B cell (primary cell): ENCODE measurements at regions not wholly inside any gene's neighbourhood (a gene's known extent, or its start where the extent isn't known, plus 50 kb on each side); places are given as distances from the start of the nearest gene placed in this dataset.

Experiments
- ATAC-seq: fragments of 200-7000 bp; cut with Tn5 transposase; one replicate; pipeline ENCODE4 v1.10.0; 2021; ENCODE audit warnings: low read depth, mild to moderate bottlenecking, moderate number of reproducible peaks, moderate library complexity
- CTCF ChIA-PET: fragments of 350-600 bp; sonication (Branson Sonifier 250); formaldehyde crosslinking; loops from one replicate; lab custom pipeline; 2021; ENCODE audit warnings: antibody characterized with exemption, inconsistent platforms; lab: Charles Lee
- POLR2A ChIA-PET: fragments of 350-600 bp; sonication (Branson Sonifier 250); formaldehyde crosslinking; loops from one replicate; lab custom pipeline; 2021; ENCODE audit warnings: antibody characterized with exemption; lab: Charles Lee
- DNase-seq: peaks from one replicate; pipeline ENCODE4 v3.0.0; 2013
- H2AFZ ChIP-seq: 2 replicates; pipeline ENCODE4 v1.6.1; 2012; ENCODE audit warnings: mild to moderate bottlenecking, low read depth, low read length; ENCODE audit not compliant: insufficient read depth, poor library complexity, severe bottlenecking
- H3K27ac ChIP-seq, 2 donors: 1 replicate in 1 of 2; 2 replicates in 1 of 2; pipeline ENCODE4 v1.5.1; 2012 to 2013; ENCODE audit warnings: low read length in 2 of 2, mild to moderate bottlenecking in 2 of 2, moderate library complexity in 1 of 2
- H3K27me3 ChIP-seq, 4 experiments: fragments of 200-600 bp in 1 of 4; sonication (generic) in 1 of 4; replicated peaks in 1 of 4; 1 replicate in 2 of 4; 2 replicates in 2 of 4; pipeline versions ENCODE4 v1.6.1 to v1.7.0; 2013 to 2016; ENCODE audit warnings: low read length in 3 of 4, mild to moderate bottlenecking in 2 of 4, mixed read lengths in 1 of 4, moderate library complexity in 1 of 4; ENCODE audit not compliant: insufficient read depth in 4 of 4, control insufficient read depth in 3 of 4; ENCODE audit errors: control extremely low read depth in 1 of 4
- H3K36me3 ChIP-seq, 2 experiments: replicated peaks in 1 of 2; 1 replicate in 1 of 2; 2 replicates in 1 of 2; pipeline versions ENCODE4 v1.6.1 to v1.7.1; 2013; ENCODE audit warnings: low read length in 1 of 2; ENCODE audit not compliant: insufficient read depth in 2 of 2, control insufficient read depth in 1 of 2; ENCODE audit errors: control extremely low read depth in 1 of 2, extremely low read depth in 1 of 2
- H3K4me1 ChIP-seq, 2 donors: fragments of 200-600 bp in 1 of 2; sonication (generic) in 1 of 2; 1 replicate in 1 of 2; 2 replicates in 1 of 2; pipeline versions ENCODE4 v1.5.1 to v1.6.1; 2013 to 2017; ENCODE audit warnings: low read length in 2 of 2; ENCODE audit not compliant: control insufficient read depth in 2 of 2, insufficient read depth in 2 of 2
- H3K4me2 ChIP-seq: replicated peaks from 2 replicates; pipeline ENCODE3; 2012; ENCODE audit warnings: mild to moderate bottlenecking, low read depth, low read length; ENCODE audit not compliant: poor library complexity, severe bottlenecking
- H3K4me3 ChIP-seq, 5 experiments: fragments of 200-600 bp in 1 of 5; sonication (generic) in 1 of 5; 1 replicate in 3 of 5; 2 replicates in 2 of 5; pipeline versions ENCODE4 v1.5.1 to v1.7.0; 2011 to 2016; ENCODE audit warnings: low read length in 4 of 5, mild to moderate bottlenecking in 4 of 5, low read depth in 2 of 5, control low read depth in 1 of 5, moderate library complexity in 1 of 5; ENCODE audit not compliant: insufficient read depth in 1 of 5; ENCODE audit errors: control extremely low read depth in 1 of 5, extremely low read depth in 1 of 5
- H3K79me2 ChIP-seq: fragments of 200-600 bp; sonication (generic); one replicate; pipeline ENCODE4 v1.6.0; 2016; ENCODE audit warnings: low read length; ENCODE audit not compliant: control insufficient read depth, insufficient read depth
- H3K9ac ChIP-seq: fragments of 200-600 bp; sonication (generic); 2 replicates; pipeline ENCODE4 v1.6.1; 2017; ENCODE audit warnings: mild to moderate bottlenecking, low read length, moderate library complexity
- H3K9me3 ChIP-seq, 3 donors: one replicate each; pipeline versions ENCODE4 v1.6.1 to v1.7.1; 2013; ENCODE audit warnings: low read length in 2 of 3; ENCODE audit not compliant: control insufficient read depth in 2 of 3, insufficient read depth in 1 of 3; ENCODE audit errors: control extremely low read depth in 1 of 3
- H4K20me1 ChIP-seq: 2 replicates; pipeline ENCODE4 v1.6.0; 2012; ENCODE audit warnings: mild to moderate bottlenecking, low read length; ENCODE audit not compliant: insufficient read depth, control insufficient read depth, poor library complexity, severe bottlenecking
- H3K27ac Mint-ChIP-seq: one replicate; pipeline ENCODE4 v1.8.0; 2021; ENCODE audit warnings: mixed read lengths
- H3K27me3 Mint-ChIP-seq: one replicate; pipeline ENCODE4 v1.8.0; 2021; ENCODE audit warnings: mixed read lengths
- H3K4me1 Mint-ChIP-seq: one replicate; pipeline ENCODE4 v1.8.0; 2021; ENCODE audit warnings: mixed read lengths
- H3K4me3 Mint-ChIP-seq: one replicate; pipeline ENCODE4 v1.8.0; 2021; ENCODE audit warnings: mixed read lengths
- H3K9me3 Mint-ChIP-seq: one replicate; pipeline ENCODE4 v1.8.0; 2022; ENCODE audit warnings: mixed read lengths; ENCODE audit not compliant: insufficient read depth
- EZH2 ChIP-seq: IDR thresholded peaks from 2 replicates; pipeline ENCODE4 v1.6.1; 2012; ENCODE audit warnings: borderline replicate concordance, low read depth, mild to moderate bottlenecking, moderate library complexity, low read length; ENCODE audit not compliant: insufficient read depth, poor library complexity, severe bottlenecking
- WGBS: methylation state at CpG from one replicate; pipeline ENCODE4 v1.1.5; 2013; ENCODE audit warnings: missing lambda C conversion rate; ENCODE audit not compliant: insufficient coverage; 5-methylcytosine and 5-hydroxymethylcytosine counted together
- intact Hi-C: fragments of 100-400 bp; cut with micrococcal nuclease; formaldehyde crosslinking; loops from one replicate; pipeline ENCODE4 v1.10.0; 2022
- TF ChIP-seq, protein P1 (sequence below): fragments of 200-600 bp; IDR thresholded peaks from one replicate; pipeline ENCODE4 v1.8.0; 2022; ENCODE audit warnings: antibody characterized with exemption, mild to moderate bottlenecking

DNA sequence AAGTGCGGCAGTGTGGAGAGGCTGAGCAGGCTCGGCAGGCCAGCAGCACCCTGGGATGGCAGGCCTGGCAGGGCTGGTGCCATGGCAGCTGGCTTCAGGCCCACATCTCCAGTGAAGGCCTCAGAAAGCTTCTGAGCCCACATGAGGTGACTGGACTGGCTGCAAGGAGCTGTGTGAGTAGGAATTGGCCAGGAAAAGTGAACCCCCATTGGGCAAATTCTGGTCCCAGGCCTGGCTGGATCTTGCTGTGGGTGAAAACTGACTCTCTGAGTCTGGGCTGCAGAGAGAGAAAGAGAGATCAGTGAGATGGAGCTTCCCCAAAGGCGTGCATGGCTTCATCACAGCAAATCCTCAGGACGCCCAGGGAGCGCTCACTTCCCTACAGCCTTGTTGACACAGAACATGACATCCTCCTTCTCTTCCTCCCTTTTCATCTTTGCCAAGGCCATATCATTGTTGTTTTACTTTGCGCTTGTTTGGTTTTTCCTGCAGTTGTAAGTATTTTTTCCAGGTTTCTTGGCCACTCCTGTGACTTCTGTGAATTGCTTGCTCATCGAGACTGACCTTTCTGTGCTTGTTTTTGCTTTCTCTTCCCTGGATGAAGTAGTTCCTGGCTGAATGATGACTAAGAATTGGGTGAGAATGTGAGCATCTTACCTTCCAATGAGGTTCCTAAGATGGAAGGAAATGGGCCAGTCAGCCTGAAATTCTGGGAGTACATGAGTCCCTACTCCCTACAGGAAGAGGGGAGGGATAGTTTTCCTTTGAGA lies 299.1 kb downstream of the TLE3 start:
- Mint-ChIP-seq H3K9me3 (no peaks in the 10 kb centered on the region), H3K4me1 (no peaks in the 10 kb centered on the region), H3K27me3 (peaks cover 2% of the 10 kb centered on the region), H3K27ac (no peak overlapping the region), H3K4me3 (no peak overlapping the region)
- ChIA-PET POLR2A (no interaction called here), CTCF (no interaction called here)
- ATAC-seq (no peak), DNase-seq (no peak)
- Histone ChIP-seq H3K9me3 (no peaks in the 10 kb centered on the region), H3K36me3 (no peaks in the 10 kb centered on the region), H3K27ac (no peak overlapping the region), H3K27me3 (no peaks in the 10 kb centered on the region), H4K20me1 (no peaks in the 10 kb centered on the region), H3K79me2 (no peaks in the 10 kb centered on the region), H3K4me3 (no peak overlapping the region), H3K4me2 (no peak overlapping the region), H2AFZ (no peak overlapping the region), H3K4me1 (no peaks in the 10 kb centered on the region), H3K9ac (no peak overlapping the region)
- WGBS: 74% methylated on average over 7 of the region's 7 CpGs
- intact Hi-C loops: no loop called here
- no peak for TF ChIP-seq EZH2
- TF ChIP-seq, protein P1, sequence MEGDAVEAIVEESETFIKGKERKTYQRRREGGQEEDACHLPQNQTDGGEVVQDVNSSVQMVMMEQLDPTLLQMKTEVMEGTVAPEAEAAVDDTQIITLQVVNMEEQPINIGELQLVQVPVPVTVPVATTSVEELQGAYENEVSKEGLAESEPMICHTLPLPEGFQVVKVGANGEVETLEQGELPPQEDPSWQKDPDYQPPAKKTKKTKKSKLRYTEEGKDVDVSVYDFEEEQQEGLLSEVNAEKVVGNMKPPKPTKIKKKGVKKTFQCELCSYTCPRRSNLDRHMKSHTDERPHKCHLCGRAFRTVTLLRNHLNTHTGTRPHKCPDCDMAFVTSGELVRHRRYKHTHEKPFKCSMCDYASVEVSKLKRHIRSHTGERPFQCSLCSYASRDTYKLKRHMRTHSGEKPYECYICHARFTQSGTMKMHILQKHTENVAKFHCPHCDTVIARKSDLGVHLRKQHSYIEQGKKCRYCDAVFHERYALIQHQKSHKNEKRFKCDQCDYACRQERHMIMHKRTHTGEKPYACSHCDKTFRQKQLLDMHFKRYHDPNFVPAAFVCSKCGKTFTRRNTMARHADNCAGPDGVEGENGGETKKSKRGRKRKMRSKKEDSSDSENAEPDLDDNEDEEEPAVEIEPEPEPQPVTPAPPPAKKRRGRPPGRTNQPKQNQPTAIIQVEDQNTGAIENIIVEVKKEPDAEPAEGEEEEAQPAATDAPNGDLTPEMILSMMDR: no peak

GRCh38 chr15:69801144-69801543 lies 296.6 kb downstream of the TLE3 start:
- intact Hi-C loops: no loop called here
- Histone ChIP-seq H3K36me3 (no peaks in the 10 kb centered on the region), H3K4me1 (peaks cover 0 to 1% of the 10 kb centered on the region in 2 donors), H3K27me3 (peaks cover 0 to 4% (median 0%) of the 10 kb centered on the region in 4 experiments), H3K79me2 (no peaks in the 10 kb centered on the region), H3K4me3 (no peak overlapping the region), H3K4me2 (no peak overlapping the region), H3K27ac (no peak overlapping the region), H3K9me3 (no peaks in the 10 kb centered on the region), H3K9ac (no peak overlapping the region), H2AFZ (no peak overlapping the region), H4K20me1 (no peaks in the 10 kb centered on the region)
- Mint-ChIP-seq H3K4me3 (no peak overlapping the region), H3K9me3 (no peaks in the 10 kb centered on the region), H3K27ac (no peak overlapping the region), H3K4me1 (peaks cover 3% of the 10 kb centered on the region), H3K27me3 (peaks cover 8% of the 10 kb centered on the region)
- DNase-seq (no peak), ATAC-seq (no peak)
- ChIA-PET POLR2A (no interaction called here), CTCF (interaction anchor here (0.8 kb wide), 1 partner anchor 15 kb away, joined by 3 read pairs; no protein-coding TSS in a partner anchor)
- WGBS: 81% methylated on average over 9 of the region's 9 CpGs
- no peak for TF ChIP-seq EZH2
- TF ChIP-seq, protein P1: no peak
